GM18507 (cell line): ENCODE measurements at regions not wholly inside any gene's neighbourhood (a gene's known extent, or its start where the extent isn't known, plus 50 kb on each side); places are given as distances from the start of the nearest gene placed in this dataset.
A peak's percentile ranks its signal among the peaks of the same experiment; 100 is the strongest.

ENCODE experiments used
- DNase-seq: peaks from one replicate; pipeline ENCODE4 v3.0.0; 2011; ENCODE audit warnings: low read depth; ENCODE audit not compliant: insufficient read length; ENCODE audit errors: extremely low spot score
- FAIRE-seq: peaks from 2 replicates; lab custom pipeline; 2011; peaks lifted over from hg19 to GRCh38; lab: Jason Lieb, UNC

GRCh38 chr7:106774213-106774767 is 90.8 kb upstream of the PIK3CG start:
- FAIRE-seq (no peak), DNase-seq (no peak)

- DNase-seq (no peak), FAIRE-seq (no peak)
Observed at GRCh38 chr7:106774768-106775551, 90.1 kb upstream of the PIK3CG start.

DNA sequence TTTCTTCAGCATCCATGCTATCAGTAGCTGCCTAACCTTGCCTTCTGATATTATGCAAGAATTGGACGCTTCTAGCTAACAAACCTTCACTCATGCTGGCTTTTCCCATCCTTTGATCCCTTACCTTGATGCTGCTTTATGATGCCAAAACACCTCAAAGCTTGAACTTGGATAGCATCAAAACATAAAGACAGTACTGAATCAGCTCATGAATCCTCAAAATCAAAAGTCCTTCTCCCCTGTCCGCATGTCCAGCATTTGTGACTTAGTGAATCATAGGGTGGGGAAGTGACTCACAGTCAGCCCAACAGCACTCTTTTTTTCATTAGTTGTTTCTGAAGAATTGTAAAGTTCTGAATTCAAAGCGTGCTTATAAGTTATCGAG is 89.5 kb upstream of the PIK3CG start:
- FAIRE-seq (no peak), DNase-seq (no peak)

- DNase-seq = no peak
- no peak for FAIRE-seq
Observed at GRCh38 chr7:106775975-106776607, 89.0 kb upstream of the PIK3CG start.

DNA sequence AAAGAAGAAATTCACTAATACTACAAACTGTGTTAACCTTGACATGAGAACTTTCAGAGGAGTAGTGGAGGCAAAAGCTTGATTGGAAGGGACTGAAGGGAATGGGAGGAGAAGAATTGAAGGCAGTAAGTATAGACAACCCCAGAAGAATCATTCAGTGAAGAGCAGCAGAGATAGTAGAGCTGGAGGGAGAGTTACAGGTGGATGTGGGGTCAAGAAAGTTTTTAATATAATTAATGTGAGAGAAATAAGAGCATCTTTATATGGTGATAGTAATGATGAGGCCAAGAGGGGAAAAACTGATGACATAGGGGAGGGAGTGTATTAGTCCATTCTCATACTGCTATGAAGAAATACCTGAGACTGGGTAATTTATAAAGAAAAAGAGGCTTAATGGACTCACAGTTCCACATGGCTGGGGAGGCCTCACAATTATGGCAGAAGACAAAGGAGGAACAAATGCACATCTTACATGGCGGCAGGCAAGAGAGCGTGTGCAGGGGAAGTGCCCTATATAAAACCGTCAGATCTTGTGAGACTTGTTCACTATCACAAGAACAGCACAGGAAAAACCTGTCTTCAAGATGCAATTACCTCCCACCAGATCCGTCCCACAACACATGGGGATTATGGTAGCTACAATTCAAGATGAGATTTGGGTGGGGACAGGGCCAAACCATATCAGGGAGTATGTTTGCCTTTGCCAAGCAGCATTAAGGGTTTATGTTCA is 88.3 kb upstream of the PIK3CG start:
- FAIRE-seq (no peak), DNase-seq (no peak)

DNA sequence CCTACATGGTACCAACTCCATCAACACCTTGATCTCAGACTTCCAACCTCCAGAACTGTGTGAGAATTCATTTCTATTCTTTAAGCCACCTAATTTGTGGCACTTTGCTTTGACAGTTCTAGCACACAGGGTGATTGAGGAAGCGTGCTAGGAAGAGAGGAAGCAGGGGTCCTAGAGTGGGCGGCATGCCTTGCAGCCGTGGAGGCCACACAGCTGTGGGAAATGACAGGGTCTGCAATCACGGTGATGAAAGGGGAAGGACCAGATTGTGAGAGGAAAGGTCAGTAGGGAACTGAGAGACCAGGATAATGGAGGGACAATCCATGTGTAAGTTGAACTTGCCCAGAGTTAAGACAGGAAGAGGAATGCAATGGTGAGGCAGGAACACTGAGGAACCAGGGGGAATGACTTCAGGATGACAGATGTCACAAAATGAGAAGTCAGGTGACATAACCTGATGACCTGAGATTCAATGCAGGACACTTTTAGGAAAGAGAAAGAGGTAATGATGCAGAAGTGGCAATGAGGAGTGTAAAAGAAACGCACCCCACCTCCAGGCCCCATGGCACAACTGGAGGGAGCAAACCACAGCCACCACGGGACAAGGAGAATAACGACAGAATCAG is 87.3 kb upstream of the PIK3CG start:
- DNase-seq (no peak), FAIRE-seq (no peak)

DNA sequence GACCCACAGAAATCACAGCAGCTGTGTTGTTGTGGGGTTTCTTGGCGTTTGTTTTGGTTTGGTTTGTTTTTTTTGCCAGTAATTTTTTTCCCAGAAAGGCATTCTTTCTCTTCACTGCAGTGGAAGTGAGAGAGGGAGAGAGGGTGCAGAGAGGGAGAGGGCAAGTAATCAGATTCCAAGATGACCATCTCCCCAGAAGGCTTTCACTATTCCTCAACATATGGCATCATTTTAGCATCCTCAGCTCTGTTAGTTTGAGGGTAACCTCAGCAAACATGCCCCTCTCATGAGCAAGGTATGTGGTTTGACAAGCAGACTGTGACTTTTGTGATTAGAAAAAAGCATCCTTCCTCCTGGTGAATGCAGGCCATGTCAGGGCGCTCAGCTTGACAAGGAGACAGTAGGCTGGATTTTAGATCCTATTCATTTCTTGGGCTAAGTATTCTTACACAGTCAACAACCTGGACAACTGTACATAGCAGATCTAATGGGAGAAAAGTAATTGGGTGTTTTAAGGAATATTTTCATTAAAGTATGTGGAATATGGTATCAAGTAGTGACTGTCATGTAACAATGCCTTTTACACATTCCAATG is 86.3 kb upstream of the PIK3CG start:
- no peak for FAIRE-seq
- DNase-seq = no peak

- FAIRE-seq (no peak), DNase-seq (no peak)
Observed at GRCh38 chr7:106779877-106780276, 85.2 kb upstream of the PIK3CG start.

- DNase-seq (no peak), FAIRE-seq (no peak)
Observed at GRCh38 chr7:106781007-106781406, 84.1 kb upstream of the PIK3CG start.

DNA sequence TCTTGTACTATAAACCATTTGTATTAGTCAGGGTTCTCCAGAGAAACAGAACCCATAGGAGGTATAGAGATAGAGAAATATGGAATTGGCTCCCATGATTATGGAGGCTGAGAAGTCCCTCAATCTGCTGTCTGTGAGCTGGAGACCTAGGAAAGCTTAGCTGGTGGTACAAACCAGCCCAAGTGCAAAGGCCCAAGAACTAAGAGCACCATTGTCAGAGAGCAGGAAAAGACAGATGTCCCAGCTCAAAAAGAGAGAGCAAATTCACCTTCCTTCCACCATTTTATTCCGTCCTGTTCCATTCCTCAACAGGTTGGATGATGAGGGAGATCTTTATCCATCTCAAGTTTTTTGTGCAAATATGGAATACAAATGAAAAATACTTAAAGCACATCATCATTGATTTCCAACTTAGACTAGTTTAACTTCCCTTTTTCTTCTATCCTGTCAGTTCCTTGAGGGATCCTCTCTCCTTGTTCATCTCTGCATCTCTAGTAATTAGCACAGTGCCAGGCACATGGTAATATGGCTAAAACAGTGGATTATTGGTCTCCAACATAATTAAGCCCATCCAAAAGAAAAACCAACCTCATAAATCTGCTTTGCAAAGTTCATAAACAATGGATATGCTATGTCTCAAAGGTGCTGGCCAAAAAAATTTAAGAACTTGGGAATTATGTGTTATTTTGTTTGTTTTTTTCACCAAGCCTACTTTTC is 83.1 kb upstream of the PIK3CG start:
- FAIRE-seq = no peak
- DNase-seq = no peak

DNA sequence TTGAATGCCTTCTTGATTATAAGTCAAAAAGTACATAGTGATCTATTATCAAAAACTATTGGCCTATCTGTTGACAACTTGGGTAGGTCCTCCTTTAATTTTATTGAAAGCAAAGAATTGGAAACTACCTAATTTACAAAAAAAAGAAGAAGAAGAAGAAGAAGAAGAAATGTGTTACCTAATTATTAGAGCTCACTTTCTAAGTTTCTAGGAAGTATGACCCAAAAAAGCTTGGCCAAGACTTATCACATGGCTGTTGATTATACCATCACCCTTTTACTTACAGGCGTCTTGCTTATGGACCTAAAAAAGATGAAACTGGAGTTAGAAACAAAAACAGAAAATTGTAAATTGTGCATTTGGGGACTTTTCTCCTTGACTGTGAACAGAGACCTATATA is 81.8 kb upstream of the PIK3CG start:
- FAIRE-seq (no peak), DNase-seq (no peak)

- no peak for FAIRE-seq
- no peak for DNase-seq
Observed at GRCh38 chr7:106788637-106789036, 76.4 kb upstream of the PIK3CG start.

DNA sequence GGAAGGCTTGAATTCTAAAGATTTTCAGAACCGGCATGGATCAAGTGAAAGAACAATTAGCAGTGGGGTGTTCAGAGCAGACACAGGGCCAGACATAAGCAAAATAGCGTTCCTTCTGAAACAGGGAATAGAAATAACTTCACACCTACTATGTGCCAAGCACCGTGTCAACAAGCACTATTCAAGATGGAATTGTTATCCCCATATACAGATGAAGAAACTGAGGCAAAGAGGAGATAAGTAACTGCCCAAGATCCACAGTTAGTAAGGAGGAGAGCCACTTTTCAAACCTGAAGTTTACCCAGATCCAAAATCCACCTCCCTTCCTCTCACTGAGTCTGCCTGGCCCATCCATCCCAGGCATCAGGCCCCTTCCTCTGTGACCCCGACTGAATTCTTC is 73.6 kb upstream of the PIK3CG start:
- FAIRE-seq (no peak), DNase-seq (no peak)

- no peak for FAIRE-seq
- no peak for DNase-seq
Observed at GRCh38 chr7:106792233-106792926, 72.7 kb upstream of the PIK3CG start.

GRCh38 chr7:106793015-106793975 is 71.8 kb upstream of the PIK3CG start:
- DNase-seq (peak; percentile 20), FAIRE-seq (peak; percentile 59)

DNA sequence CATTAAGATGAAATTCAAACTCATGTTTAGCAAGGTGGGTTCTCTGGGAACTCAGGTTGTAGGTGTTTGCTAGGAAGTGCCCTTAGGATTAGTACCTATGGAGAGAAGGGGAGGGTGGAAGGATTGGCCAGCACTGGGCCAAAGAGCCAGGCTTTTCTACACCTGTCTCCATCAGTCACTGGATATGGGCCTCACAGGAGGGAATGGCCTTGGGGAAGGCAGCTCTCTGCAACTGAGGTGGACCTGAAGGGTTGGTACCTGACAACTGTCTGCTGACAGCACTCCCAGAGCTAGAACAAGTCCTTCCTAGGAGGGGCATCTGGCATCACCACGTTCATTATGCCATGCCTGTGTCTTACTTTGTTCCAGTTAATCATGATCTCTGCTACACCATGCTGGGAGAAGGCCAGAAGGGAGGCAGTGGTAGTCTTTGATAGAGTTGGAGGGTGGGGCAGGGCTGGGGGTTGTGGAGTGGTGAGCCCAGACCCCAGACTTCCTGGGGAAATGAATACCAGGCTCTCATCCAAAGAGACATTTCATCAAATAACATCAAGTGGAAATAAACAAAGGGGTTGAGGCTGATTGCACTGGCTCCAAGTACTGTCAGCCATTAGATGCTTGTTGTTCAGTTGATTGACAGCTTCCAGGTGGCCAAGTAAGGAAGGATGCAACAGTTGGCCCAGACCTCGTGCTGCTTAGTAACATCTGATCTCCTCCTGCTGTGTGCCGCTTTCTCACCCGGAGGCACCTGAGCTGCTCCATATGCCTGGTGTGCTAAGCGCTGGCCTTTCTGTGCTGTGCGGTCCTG is 70.6 kb upstream of the PIK3CG start:
- no peak for DNase-seq
- no peak for FAIRE-seq
